NCI-H1048 (cell line): ENCODE measurements at regions not wholly inside any gene's neighbourhood (a gene's known extent, or its start where the extent isn't known, plus 50 kb on each side); places are given as distances from the start of the nearest gene placed in this dataset.
"Not testable (repeated sequence)": the region's sequence is repeated elsewhere in the genome, so short reads cannot be mapped to it uniquely, and the experiment has no call there.

ENCODE experiments used
- DNase-seq: peaks from one replicate; lab custom pipeline; 2025; lab: John Stamatoyannopoulos, UW

- DNase-seq, result no peak
Measured at GRCh38 chr2:72078773-72079172, 68.9 kb downstream of the CYP26B1 start.

- no peak for DNase-seq
Measured at GRCh38 chr2:72077702-72078169, 69.9 kb downstream of the CYP26B1 start.

- not testable (repeated sequence) for DNase-seq
Measured at GRCh38 chr2:72073373-72073772, 74.3 kb downstream of the CYP26B1 start.

- not testable (repeated sequence) for DNase-seq
Measured at GRCh38 chr2:72064197-72064596, 83.5 kb downstream of the CYP26B1 start.

GRCh38 chr2:72062336-72062735, 85.3 kb downstream of the CYP26B1 start:
- no peak for DNase-seq

GRCh38 chr2:72057308-72057707, 90.4 kb downstream of the CYP26B1 start:
- DNase-seq, result no peak

GRCh38 chr2:72051971-72052505, 95.6 kb downstream of the CYP26B1 start:
- no peak for DNase-seq

GRCh38 chr2:72051204-72051603, 96.5 kb downstream of the CYP26B1 start:
- no peak for DNase-seq

- DNase-seq, result no peak
Measured at GRCh38 chr2:72050734-72051133, 96.9 kb downstream of the CYP26B1 start.

GRCh38 chr2:72048881-72049477, 98.7 kb downstream of the CYP26B1 start:
- DNase-seq, result no peak

- no peak for DNase-seq
Measured at GRCh38 chr2:72043985-72044384, 103.7 kb downstream of the CYP26B1 start.

- no peak for DNase-seq
Measured at GRCh38 chr2:72041638-72042111, 106.0 kb downstream of the CYP26B1 start.

- DNase-seq, result no peak
Measured at GRCh38 chr2:72040629-72041571, 106.8 kb downstream of the CYP26B1 start.

GRCh38 chr2:72038524-72038923, 109.1 kb downstream of the CYP26B1 start:
- DNase-seq, result no peak

- DNase-seq, result no peak
Measured at GRCh38 chr2:72037261-72037666, 110.4 kb downstream of the CYP26B1 start.

- DNase-seq, result no peak
Measured at GRCh38 chr2:72036595-72036994, 111.1 kb downstream of the CYP26B1 start.

GRCh38 chr2:72036173-72036545, 111.5 kb downstream of the CYP26B1 start:
- DNase-seq, result no peak

GRCh38 chr2:72035518-72036172, 112.0 kb downstream of the CYP26B1 start:
- no peak for DNase-seq

GRCh38 chr2:72034353-72035095, 113.1 kb downstream of the CYP26B1 start:
- DNase-seq, result no peak

GRCh38 chr2:72033636-72034035, 114.0 kb downstream of the CYP26B1 start:
- DNase-seq, result no peak

- no peak for DNase-seq
Measured at GRCh38 chr2:72032481-72033041, 115.1 kb downstream of the CYP26B1 start.
